ENCODE measurements at regions not wholly inside any gene's neighbourhood (a gene's known extent, or its start where the extent isn't known, plus 50 kb on each side); places are given as distances from the start of the nearest gene placed in this dataset.

GRCh38 chr4:180541678-180542077 lies 1701.5 kb upstream of the TENM3 start:
- no peak for DNase-seq
- Histone ChIP-seq H3K9me3 (no peaks in the 10 kb centered on the region), H3K27me3 (no peaks in the 10 kb centered on the region), H3K4me3 (no peak overlapping the region), H3K36me3 (no peaks in the 10 kb centered on the region)

GRCh38 chr4:180542445-180543100 lies 1700.6 kb upstream of the TENM3 start:
- H3K4me3 ChIP-seq, result no peak overlapping the region
- H3K27me3 ChIP-seq, result no peaks in the 10 kb centered on the region
- no peaks in the 10 kb centered on the region for H3K9me3 ChIP-seq
- peak; percentile 61 for DNase-seq
- H3K36me3 ChIP-seq, result no peaks in the 10 kb centered on the region

GRCh38 chr4:180550106-180550505 lies 1693.1 kb upstream of the TENM3 start:
- no peak overlapping the region for H3K4me3 ChIP-seq
- H3K36me3 ChIP-seq, result no peaks in the 10 kb centered on the region
- no peaks in the 10 kb centered on the region for H3K27me3 ChIP-seq
- DNase-seq, result no peak
- no peaks in the 10 kb centered on the region for H3K9me3 ChIP-seq

- Histone ChIP-seq H3K27me3 (no peaks in the 10 kb centered on the region), H3K36me3 (no peaks in the 10 kb centered on the region), H3K4me3 (no peak overlapping the region), H3K9me3 (no peaks in the 10 kb centered on the region)
- DNase-seq, result no peak
Measured at GRCh38 chr4:180557348-180557747, 1685.9 kb upstream of the TENM3 start.

GRCh38 chr4:180557950-180558349 lies 1685.3 kb upstream of the TENM3 start:
- Histone ChIP-seq H3K36me3 (no peaks in the 10 kb centered on the region), H3K27me3 (no peaks in the 10 kb centered on the region), H3K9me3 (no peaks in the 10 kb centered on the region), H3K4me3 (no peak overlapping the region)
- no peak for DNase-seq

- DNase-seq, result no peak
- H3K9me3 ChIP-seq, result no peaks in the 10 kb centered on the region
- H3K27me3 ChIP-seq, result no peaks in the 10 kb centered on the region
- H3K4me3 ChIP-seq, result no peak overlapping the region
- H3K36me3 ChIP-seq, result no peaks in the 10 kb centered on the region
Measured at GRCh38 chr4:180558427-180558826, 1684.8 kb upstream of the TENM3 start.

- H3K9me3 ChIP-seq, result no peaks in the 10 kb centered on the region
Measured at GRCh38 chr4:180560896-180561295, 1682.3 kb upstream of the TENM3 start.

GRCh38 chr4:180564026-180564425 lies 1679.2 kb upstream of the TENM3 start:
- H3K4me3 ChIP-seq, result no peak overlapping the region
- no peak for DNase-seq
- no peaks in the 10 kb centered on the region for H3K27me3 ChIP-seq
- no peaks in the 10 kb centered on the region for H3K9me3 ChIP-seq
- no peaks in the 10 kb centered on the region for H3K36me3 ChIP-seq

More at GRCh38 chr4:180560896-180561295, 1682.3 kb upstream of the TENM3 start:
- no peaks in the 10 kb centered on the region for H3K36me3 ChIP-seq
- no peaks in the 10 kb centered on the region for H3K27me3 ChIP-seq
- no peak for DNase-seq
- H3K4me3 ChIP-seq, result no peak overlapping the region

GRCh38 chr4:180564448-180564847 lies 1678.8 kb upstream of the TENM3 start:
- no peak overlapping the region for H3K4me3 ChIP-seq
- no peaks in the 10 kb centered on the region for H3K9me3 ChIP-seq
- H3K27me3 ChIP-seq, result no peaks in the 10 kb centered on the region
- no peaks in the 10 kb centered on the region for H3K36me3 ChIP-seq
- DNase-seq, result no peak

GRCh38 chr4:180565856-180566431 lies 1677.3 kb upstream of the TENM3 start:
- Histone ChIP-seq H3K27me3 (no peaks in the 10 kb centered on the region), H3K9me3 (no peaks in the 10 kb centered on the region)

GRCh38 chr4:180566492-180566891 lies 1676.7 kb upstream of the TENM3 start:
- H3K9me3 ChIP-seq, result no peaks in the 10 kb centered on the region
- no peak for DNase-seq
- no peak overlapping the region for H3K4me3 ChIP-seq
- H3K27me3 ChIP-seq, result no peaks in the 10 kb centered on the region
- no peaks in the 10 kb centered on the region for H3K36me3 ChIP-seq

More at GRCh38 chr4:180565856-180566431, 1677.3 kb upstream of the TENM3 start:
- Histone ChIP-seq H3K36me3 (no peaks in the 10 kb centered on the region), H3K4me3 (no peak overlapping the region)
- no peak for DNase-seq

GRCh38 chr4:180567080-180567479 lies 1676.1 kb upstream of the TENM3 start:
- Histone ChIP-seq H3K36me3 (no peaks in the 10 kb centered on the region), H3K9me3 (no peaks in the 10 kb centered on the region), H3K27me3 (no peaks in the 10 kb centered on the region), H3K4me3 (no peak overlapping the region)
- no peak for DNase-seq

- Histone ChIP-seq H3K36me3 (no peaks in the 10 kb centered on the region), H3K9me3 (no peaks in the 10 kb centered on the region), H3K4me3 (no peak overlapping the region), H3K27me3 (no peaks in the 10 kb centered on the region)
- no peak for DNase-seq
Measured at GRCh38 chr4:180571516-180572055, 1671.6 kb upstream of the TENM3 start.

- Histone ChIP-seq H3K9me3 (no peaks in the 10 kb centered on the region), H3K4me3 (no peak overlapping the region), H3K36me3 (no peaks in the 10 kb centered on the region), H3K27me3 (no peaks in the 10 kb centered on the region)
- no peak for DNase-seq
Measured at GRCh38 chr4:180578175-180578574, 1665.0 kb upstream of the TENM3 start.

- DNase-seq, result no peak
Measured at GRCh38 chr4:180581061-180581460, 1662.1 kb upstream of the TENM3 start.

GRCh38 chr4:180587379-180587778 lies 1655.8 kb upstream of the TENM3 start:
- H3K9me3 ChIP-seq, result no peaks in the 10 kb centered on the region
- DNase-seq, result no peak
- no peak overlapping the region for H3K4me3 ChIP-seq

More at GRCh38 chr4:180581061-180581460, 1662.1 kb upstream of the TENM3 start:
- H3K27me3 ChIP-seq, result no peaks in the 10 kb centered on the region
- H3K36me3 ChIP-seq, result no peaks in the 10 kb centered on the region
- H3K4me3 ChIP-seq, result no peak overlapping the region
- H3K9me3 ChIP-seq, result no peaks in the 10 kb centered on the region

GRCh38 chr4:180589575-180589974 lies 1653.6 kb upstream of the TENM3 start:
- Histone ChIP-seq H3K27me3 (no peaks in the 10 kb centered on the region), H3K36me3 (no peaks in the 10 kb centered on the region), H3K9me3 (no peaks in the 10 kb centered on the region), H3K4me3 (no peak overlapping the region)
- no peak for DNase-seq

More at GRCh38 chr4:180587379-180587778, 1655.8 kb upstream of the TENM3 start:
- Histone ChIP-seq H3K36me3 (no peaks in the 10 kb centered on the region), H3K27me3 (no peaks in the 10 kb centered on the region)

GRCh38 chr4:180596888-180597483 lies 1646.2 kb upstream of the TENM3 start:
- Histone ChIP-seq H3K36me3 (no peaks in the 10 kb centered on the region), H3K27me3 (no peaks in the 10 kb centered on the region), H3K4me3 (no peak overlapping the region), H3K9me3 (no peaks in the 10 kb centered on the region)
- no peak for DNase-seq

Data from MG63 (cell line).